K562 (cell line): ENCODE measurements at regions not wholly inside any gene's neighbourhood (a gene's known extent, or its start where the extent isn't known, plus 50 kb on each side); places are given as distances from the start of the nearest gene placed in this dataset.

ENCODE experiments used
- CBX5 ChIP-seq: IDR thresholded peaks from 2 replicates; pipeline ENCODE4 v1.6.1; 2014; ENCODE audit warnings: low read depth, borderline replicate concordance
- CREB1 ChIP-seq, 2 experiments: sonication (generic) in 1 of 2; formaldehyde crosslinking in 1 of 2; IDR thresholded peaks; 2 replicates each; pipeline versions ENCODE4 v1.6.1 to v1.8.0; 2012 to 2022; ENCODE audit warnings: inconsistent platforms in 1 of 2, mild to moderate bottlenecking in 1 of 2, missing genetic modification reagents in 1 of 2, moderate library complexity in 1 of 2
- CREM ChIP-seq: IDR thresholded peaks from 2 replicates; pipeline ENCODE4 v1.6.1; 2014; ENCODE audit warnings: antibody characterized with exemption, low read depth
- CTCF ChIP-seq, 3 experiments: IDR thresholded peaks in 2 of 3; conservative IDR thresholded peaks in 1 of 3; 2 replicates each; pipeline ENCODE4 v1.5.1; 2011 to 2012; ENCODE audit warnings: low read length in 3 of 3, mild to moderate bottlenecking in 3 of 3, control low read depth in 2 of 3, improper control_type of control experiment in 1 of 3, inconsistent platforms in 1 of 3, low read depth in 1 of 3, mixed read lengths in 1 of 3, moderate library complexity in 1 of 3; ENCODE audit not compliant: insufficient read depth in 2 of 3
- EP300 ChIP-seq: IDR thresholded peaks from 2 replicates; pipeline ENCODE4 v1.6.1; 2012; ENCODE audit warnings: low read length, improper control_type of control experiment
- EZH2 ChIP-seq: IDR thresholded peaks from 2 replicates; pipeline ENCODE4 v1.6.1; 2012; ENCODE audit warnings: low read depth, mild to moderate bottlenecking, inconsistent platforms, low read length, borderline replicate concordance
- NR2C2 ChIP-seq, 2 experiments: fragments of 200-800 bp in 1 of 2; sonication (Bioruptor generic) in 1 of 2; sonication (generic) in 1 of 2; formaldehyde crosslinking in 1 of 2; IDR thresholded peaks; 2 replicates each; pipeline versions ENCODE4 v1.6.1 to v1.8.0; 2016 to 2022; ENCODE audit warnings: mild to moderate bottlenecking in 1 of 2, missing compliant biosample characterization in 1 of 2, missing genetic modification characterization in 1 of 2, missing genetic modification reagents in 1 of 2
- POLR2A ChIP-seq: fragments of 450-650 bp; conservative IDR thresholded peaks from 2 replicates; pipeline ENCODE4 v1.6.1; 2016
- POLR2AphosphoS2 ChIP-seq: IDR thresholded peaks from 2 replicates; pipeline ENCODE4 v1.6.1; 2012; ENCODE audit warnings: low read length, improper control_type of control experiment
- SREBF1 ChIP-seq: fragments of 150-350 bp; IDR thresholded peaks from 2 replicates; pipeline ENCODE4 v1.6.1; 2014; ENCODE audit warnings: antibody characterized with exemption, low read depth, low read length, borderline replicate concordance
- ZBTB34 ChIP-seq: fragments of 250-450 bp; sonication (Bioruptor Pico); IDR thresholded peaks from 2 replicates; pipeline ENCODE4 v1.8.0; 2021; ENCODE audit warnings: mild to moderate bottlenecking, moderate library complexity
- ZKSCAN1 ChIP-seq: fragments of 150-350 bp; IDR thresholded peaks from 2 replicates; pipeline ENCODE4 v1.6.1; 2016; ENCODE audit warnings: low read depth, low read length
- ZNF507 ChIP-seq: conservative IDR thresholded peaks from 2 replicates; pipeline ENCODE4 v1.6.1; 2017; ENCODE audit warnings: missing genetic modification characterization, missing compliant biosample characterization
- TF ChIP-seq, protein P1 (sequence below): sonication (generic); formaldehyde crosslinking; IDR thresholded peaks from 2 replicates; pipeline ENCODE4 v1.8.0; 2022; ENCODE audit warnings: missing genetic modification reagents, mild to moderate bottlenecking, borderline replicate concordance

DNA sequence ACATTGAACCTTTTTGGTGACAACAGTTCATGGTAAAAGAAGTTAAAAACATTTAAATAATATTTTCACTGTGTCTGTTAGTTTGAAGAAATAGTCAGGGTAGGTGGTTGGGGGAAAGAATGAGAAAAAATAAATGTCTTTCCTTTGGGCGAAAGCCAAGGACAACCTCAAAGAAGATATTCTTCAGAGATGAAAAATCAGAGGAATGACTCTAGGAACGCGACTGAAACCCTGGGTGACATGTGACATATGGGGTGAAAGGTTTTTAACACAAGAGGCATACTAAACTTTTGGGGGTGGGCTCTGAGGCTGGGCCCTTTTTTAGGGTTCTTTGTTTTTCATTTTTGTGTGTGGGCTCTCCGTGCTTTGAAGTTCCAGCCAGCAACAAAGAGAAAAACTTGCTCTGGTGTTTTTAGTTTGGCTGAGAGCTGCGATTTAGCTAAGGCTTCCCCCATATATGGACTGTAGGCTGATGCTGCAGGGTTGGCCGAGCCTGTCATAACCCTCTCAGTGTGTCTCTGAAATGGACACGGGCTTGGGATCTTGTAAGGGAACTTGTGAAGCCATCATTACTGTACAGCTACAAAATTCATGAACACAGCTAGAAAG lies 610.1 kb upstream of the ARID1B start:
- TF ChIP-seq CTCF (IDR thresholded peaks at IDR 0.05 in 2 of 3, conservative IDR thresholded peaks at IDR 0.05 in 1 of 3; ENCODE audit: insufficient read depth in 2 of 3, low read depth in 1 of 3, low read length in 3 of 3) (no peak), POLR2A (no peak), ZKSCAN1 (no peak), EZH2 (no peak), EP300 (no peak), ZBTB34 (CRISPR knock-in tag) (no peak), CREM (no peak), NR2C2 (CRISPR knock-in tag; IDR thresholded peaks at IDR 0.05) (no peak), NR2C2 (tag; IDR thresholded peaks at IDR 0.05) (no peak), SREBF1 (no peak), CBX5 (no peak), ZNF507 (no peak), POLR2AphosphoS2 (no peak), CREB1 (IDR thresholded peaks at IDR 0.05) (no peak), CREB1 (CRISPR knock-in tag; IDR thresholded peaks at IDR 0.05) (no peak)
- TF ChIP-seq, protein P1, sequence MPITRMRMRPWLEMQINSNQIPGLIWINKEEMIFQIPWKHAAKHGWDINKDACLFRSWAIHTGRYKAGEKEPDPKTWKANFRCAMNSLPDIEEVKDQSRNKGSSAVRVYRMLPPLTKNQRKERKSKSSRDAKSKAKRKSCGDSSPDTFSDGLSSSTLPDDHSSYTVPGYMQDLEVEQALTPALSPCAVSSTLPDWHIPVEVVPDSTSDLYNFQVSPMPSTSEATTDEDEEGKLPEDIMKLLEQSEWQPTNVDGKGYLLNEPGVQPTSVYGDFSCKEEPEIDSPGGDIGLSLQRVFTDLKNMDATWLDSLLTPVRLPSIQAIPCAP (CRISPR knock-in tag): no peak
